SK-N-SH treated with all-trans-retinoic acid at 6 μM for 48 hours (cell line): ENCODE measurements at regions not wholly inside any gene's neighbourhood (a gene's known extent, or its start where the extent isn't known, plus 50 kb on each side); places are given as distances from the start of the nearest gene placed in this dataset.

ENCODE experiments used
- ATAC-seq: fragments of 200-7000 bp; cut with Tn5 transposase; 3 replicates; pipeline ENCODE4 v1.9.1; 2020; ENCODE audit warnings: mild to moderate bottlenecking, moderate library complexity
- CREB5 ChIP-seq: fragments of 250-450 bp; sonication (Bioruptor Pico); IDR thresholded peaks from 2 replicates; pipeline ENCODE4 v1.5.1; 2020; ENCODE audit warnings: low read depth, mild to moderate bottlenecking, moderate library complexity
- CSDC2 ChIP-seq: fragments of 250-450 bp; sonication (Bioruptor Pico); IDR thresholded peaks from 2 replicates; pipeline ENCODE4 v1.5.0; 2020; ENCODE audit warnings: mild to moderate bottlenecking, moderate library complexity
- CSRNP3 ChIP-seq: fragments of 250-450 bp; sonication (Bioruptor Pico); IDR thresholded peaks from 2 replicates; pipeline ENCODE4 v1.5.1; 2021; ENCODE audit warnings: mild to moderate bottlenecking, moderate library complexity
- ESRRG ChIP-seq: fragments of 250-450 bp; sonication (Bioruptor Pico); IDR thresholded peaks from 2 replicates; pipeline ENCODE4 v1.6.1; 2021; ENCODE audit warnings: mild to moderate bottlenecking
- GLIS3 ChIP-seq: fragments of 250-450 bp; sonication (Bioruptor Pico); IDR thresholded peaks from 2 replicates; pipeline ENCODE4 v1.5.0; 2020; ENCODE audit warnings: mild to moderate bottlenecking, moderate library complexity
- OSR1 ChIP-seq: fragments of 250-450 bp; sonication (Bioruptor Pico); IDR thresholded peaks from 2 replicates; pipeline ENCODE4 v1.8.0; 2022; ENCODE audit warnings: moderate library complexity, mild to moderate bottlenecking, inconsistent platforms
- PATZ1 ChIP-seq: fragments of 250-450 bp; sonication (Bioruptor Pico); IDR thresholded peaks from 2 replicates; pipeline ENCODE4 v1.8.0; 2020; ENCODE audit warnings: mild to moderate bottlenecking, moderate library complexity, borderline replicate concordance
- POU6F1 ChIP-seq: fragments of 250-450 bp; sonication (Bioruptor Pico); IDR thresholded peaks from 2 replicates; pipeline ENCODE4 v1.8.0; 2021; ENCODE audit warnings: low read depth, mild to moderate bottlenecking, moderate library complexity, borderline replicate concordance
- PPARA ChIP-seq: fragments of 250-450 bp; sonication (Bioruptor Pico); IDR thresholded peaks from 2 replicates; pipeline ENCODE4 v1.5.0; 2020; ENCODE audit warnings: mild to moderate bottlenecking, borderline replicate concordance
- RARB ChIP-seq: fragments of 250-450 bp; sonication (Bioruptor Pico); IDR thresholded peaks from 2 replicates; pipeline ENCODE4 v1.8.0; 2021; ENCODE audit warnings: mild to moderate bottlenecking, moderate library complexity
- TCF4 ChIP-seq: fragments of 250-450 bp; sonication (Bioruptor Pico); IDR thresholded peaks from 2 replicates; pipeline ENCODE4 v1.8.0; 2021; ENCODE audit warnings: mild to moderate bottlenecking, moderate library complexity, borderline replicate concordance
- TSHZ2 ChIP-seq: fragments of 250-450 bp; sonication (Bioruptor Pico); IDR thresholded peaks from 2 replicates; pipeline ENCODE4 v1.5.0; 2020; ENCODE audit warnings: mild to moderate bottlenecking, moderate library complexity
- ZC3H10 ChIP-seq: fragments of 250-450 bp; sonication (Bioruptor Pico); IDR thresholded peaks from 2 replicates; pipeline ENCODE4 v1.5.1; 2021; ENCODE audit warnings: mild to moderate bottlenecking, moderate library complexity
- ZFP3 ChIP-seq: fragments of 250-450 bp; sonication (Bioruptor Pico); IDR thresholded peaks from 2 replicates; pipeline ENCODE4 v1.5.0; 2020; ENCODE audit warnings: mild to moderate bottlenecking, moderate library complexity
- ZFP30 ChIP-seq: fragments of 450-650 bp; formaldehyde crosslinking; IDR thresholded peaks from 2 replicates; pipeline ENCODE4 v1.5.0; 2022; ENCODE audit warnings: mild to moderate bottlenecking, moderate library complexity
- ZNF565 ChIP-seq: fragments of 450-650 bp; formaldehyde crosslinking; conservative IDR thresholded peaks from 2 replicates; pipeline ENCODE4 v1.5.0; 2020; ENCODE audit warnings: low read depth, mild to moderate bottlenecking, moderate library complexity
- ZNF70 ChIP-seq: fragments of 450-650 bp; formaldehyde crosslinking; IDR thresholded peaks from 2 replicates; pipeline ENCODE4 v1.5.0; 2020; ENCODE audit warnings: mild to moderate bottlenecking, moderate library complexity
- ZNF8 ChIP-seq: fragments of 450-650 bp; formaldehyde crosslinking; IDR thresholded peaks from 2 replicates; pipeline ENCODE4 v1.5.0; 2020; ENCODE audit warnings: mild to moderate bottlenecking, moderate library complexity

GRCh38 chr3:139122221-139122581, 77.5 kb upstream of the PRR23C start (continued):
- TF ChIP-seq CREB5 (CRISPR knock-in tag), result no peak
- TF ChIP-seq TCF4, result no peak
- no peak for TF ChIP-seq CSRNP3 (CRISPR knock-in tag)
- TF ChIP-seq OSR1 (CRISPR knock-in tag), result no peak
- TF ChIP-seq PATZ1, result no peak
- no peak for TF ChIP-seq ZNF8 (CRISPR knock-in tag)
- no peak for TF ChIP-seq ZC3H10 (CRISPR knock-in tag)
- no peak for TF ChIP-seq CSDC2 (CRISPR knock-in tag)
- no peak for TF ChIP-seq PPARA (CRISPR knock-in tag)
- no peak for TF ChIP-seq ESRRG (CRISPR knock-in tag)
- no peak for TF ChIP-seq ZNF70 (CRISPR knock-in tag)

GRCh38 chr3:139122612-139123011, 77.9 kb upstream of the PRR23C start:
- no peak for ATAC-seq
- no peak for TF ChIP-seq POU6F1 (CRISPR knock-in tag)
- no peak for TF ChIP-seq TSHZ2 (CRISPR knock-in tag)
- TF ChIP-seq CREB5 (CRISPR knock-in tag), result no peak
- TF ChIP-seq ZFP30 (CRISPR knock-in tag), result no peak
- no peak for TF ChIP-seq ZNF565
- no peak for TF ChIP-seq RARB (CRISPR knock-in tag)

GRCh38 chr3:139123377-139124095, 78.8 kb upstream of the PRR23C start:
- no peak for TF ChIP-seq PATZ1
- TF ChIP-seq TCF4, result no peak
- no peak for TF ChIP-seq ZFP3 (CRISPR knock-in tag)
- TF ChIP-seq TSHZ2 (CRISPR knock-in tag), result no peak
- no peak for TF ChIP-seq ZFP30 (CRISPR knock-in tag)
- no peak for TF ChIP-seq GLIS3
- TF ChIP-seq RARB (CRISPR knock-in tag), result no peak
- ATAC-seq, result no peak
